Panc1 (cell line): ENCODE measurements at regions not wholly inside any gene's neighbourhood (a gene's known extent, or its start where the extent isn't known, plus 50 kb on each side); places are given as distances from the start of the nearest gene placed in this dataset.

Experiments used
- ATAC-seq: fragments of 200-7000 bp; cut with Tn5 transposase; 2 replicates; pipeline ENCODE4 v1.9.1; 2020; ENCODE audit warnings: mild to moderate bottlenecking, moderate library complexity
- BruUV-seq: library from RNA; stranded (reverse); fragments of 400-500 nt; replicated peaks from 2 replicates; lab custom pipeline; 2021; lab: Mats Ljungman, UMichigan
- CTCF ChIA-PET: fragments of 300-600 bp; sonication (Branson Sonifier 250); formaldehyde crosslinking; loops from one replicate; lab custom pipeline; 2022; ENCODE audit warnings: antibody characterized with exemption; lab: Charles Lee
- POLR2A ChIA-PET: fragments of 300-600 bp; sonication (Branson Sonifier 250); formaldehyde crosslinking; loops from one replicate; lab custom pipeline; 2022; ENCODE audit warnings: antibody characterized with exemption; lab: Charles Lee
- DNase-seq: peaks from one replicate; pipeline ENCODE4 v3.0.0-alpha.2; 2010; ENCODE audit warnings: low read depth, low spot score
- H3K27ac ChIP-seq: 2 replicates; pipeline ENCODE4 v1.5.1; 2011; ENCODE audit warnings: mild to moderate bottlenecking, low read length, inconsistent platforms
- H3K27me3 ChIP-seq: fragments of 200-500 bp; sonication (Bioruptor generic); 2 replicates; pipeline ENCODE4 v1.6.0; 2014; ENCODE audit warnings: low read length, inconsistent platforms; ENCODE audit not compliant: control insufficient read depth, insufficient read depth
- H3K36me3 ChIP-seq: fragments of 200-500 bp; sonication (Bioruptor generic); 2 replicates; pipeline ENCODE4 v1.5.1; 2014; ENCODE audit warnings: inconsistent platforms, mild to moderate bottlenecking, low read length, moderate library complexity; ENCODE audit not compliant: control insufficient read depth, insufficient read depth
- H3K4me1 ChIP-seq: 2 replicates; pipeline ENCODE4 v1.5.1; 2011; ENCODE audit warnings: inconsistent platforms, mild to moderate bottlenecking, low read length, moderate library complexity; ENCODE audit not compliant: control insufficient read depth, insufficient read depth
- H3K4me3 ChIP-seq, 2 experiments: 2 replicates each; pipeline ENCODE4 v1.5.1; 2011 to 2012; ENCODE audit warnings: low read depth in 2 of 2, low read length in 2 of 2, mild to moderate bottlenecking in 2 of 2, inconsistent platforms in 1 of 2, moderate library complexity in 1 of 2
- H3K9me3 ChIP-seq: fragments of 200-500 bp; sonication (Bioruptor generic); 2 replicates; pipeline ENCODE4 v1.5.1; 2014; ENCODE audit warnings: low read depth, mild to moderate bottlenecking, inconsistent platforms, low read length, moderate library complexity; ENCODE audit not compliant: control insufficient read depth, insufficient read depth
- POLR2AphosphoS5 ChIP-seq: IDR thresholded peaks from 2 replicates; pipeline ENCODE4 v1.6.1; 2012; ENCODE audit warnings: mild to moderate bottlenecking, low read depth, low read length, moderate library complexity
- SIN3A ChIP-seq: IDR thresholded peaks from 2 replicates; pipeline ENCODE4 v1.6.1; 2012; ENCODE audit warnings: low read depth, mild to moderate bottlenecking, low read length, moderate library complexity, borderline replicate concordance; ENCODE audit not compliant: insufficient read depth
- TCF7L2 ChIP-seq: IDR thresholded peaks from 2 replicates; pipeline ENCODE4 v1.6.1; 2011; ENCODE audit warnings: mild to moderate bottlenecking, low read depth, low read length, inconsistent platforms
- in situ Hi-C: cut with HindIII; loops from 2 replicates; pipeline ENCODE4 v1.10.0; 2016; ENCODE audit warnings: low sequenced_read_pairs, low pct_unique_long_range_greater_than_20kb
- intact Hi-C: fragments of 100-400 bp; cut with micrococcal nuclease; formaldehyde crosslinking; loops from one replicate; pipeline ENCODE4 v1.10.0; 2022; ENCODE audit not compliant: unreplicated experiment
- TF ChIP-seq, protein P1 (sequence below): fragments of 450-650 bp; IDR thresholded peaks from 2 replicates; pipeline ENCODE4 v1.5.1; 2017; ENCODE audit warnings: mild to moderate bottlenecking
- TF ChIP-seq, protein P2 (sequence below), 2 experiments: IDR thresholded peaks; 2 replicates each; pipeline ENCODE4 v1.6.1; 2011 to 2012; ENCODE audit warnings: low read depth in 2 of 2, control low read depth in 1 of 2, low read length in 1 of 2, mild to moderate bottlenecking in 1 of 2, moderate library complexity in 1 of 2; ENCODE audit not compliant: insufficient read depth in 1 of 2

DNA sequence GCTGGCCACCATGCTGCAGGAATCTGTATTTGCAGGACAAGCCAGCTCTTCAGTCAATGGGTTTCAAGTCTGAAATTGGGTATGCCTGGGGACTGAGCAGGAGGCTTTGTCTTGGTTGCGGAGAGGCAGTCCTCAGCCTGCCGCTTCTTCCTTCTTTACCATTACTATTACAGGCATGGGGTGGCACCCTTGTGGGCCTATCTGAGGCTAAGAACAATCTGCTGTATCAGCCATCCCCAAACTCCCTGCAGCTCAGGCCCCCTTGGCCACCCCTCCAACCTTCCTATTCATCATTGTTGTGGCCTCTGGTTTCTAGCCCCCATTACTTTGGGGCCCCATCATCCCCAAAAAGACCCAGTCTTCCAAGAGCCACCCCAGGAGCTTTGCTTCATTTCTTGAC is 289.2 kb upstream of the FOXQ1 start:
- DNase-seq, result no peak
- H3K27me3 ChIP-seq, result no peaks in the 10 kb centered on the region
- no peaks in the 10 kb centered on the region for H3K9me3 ChIP-seq
- BruUV-seq, result no TSS peak
- TF ChIP-seq, protein P1, sequence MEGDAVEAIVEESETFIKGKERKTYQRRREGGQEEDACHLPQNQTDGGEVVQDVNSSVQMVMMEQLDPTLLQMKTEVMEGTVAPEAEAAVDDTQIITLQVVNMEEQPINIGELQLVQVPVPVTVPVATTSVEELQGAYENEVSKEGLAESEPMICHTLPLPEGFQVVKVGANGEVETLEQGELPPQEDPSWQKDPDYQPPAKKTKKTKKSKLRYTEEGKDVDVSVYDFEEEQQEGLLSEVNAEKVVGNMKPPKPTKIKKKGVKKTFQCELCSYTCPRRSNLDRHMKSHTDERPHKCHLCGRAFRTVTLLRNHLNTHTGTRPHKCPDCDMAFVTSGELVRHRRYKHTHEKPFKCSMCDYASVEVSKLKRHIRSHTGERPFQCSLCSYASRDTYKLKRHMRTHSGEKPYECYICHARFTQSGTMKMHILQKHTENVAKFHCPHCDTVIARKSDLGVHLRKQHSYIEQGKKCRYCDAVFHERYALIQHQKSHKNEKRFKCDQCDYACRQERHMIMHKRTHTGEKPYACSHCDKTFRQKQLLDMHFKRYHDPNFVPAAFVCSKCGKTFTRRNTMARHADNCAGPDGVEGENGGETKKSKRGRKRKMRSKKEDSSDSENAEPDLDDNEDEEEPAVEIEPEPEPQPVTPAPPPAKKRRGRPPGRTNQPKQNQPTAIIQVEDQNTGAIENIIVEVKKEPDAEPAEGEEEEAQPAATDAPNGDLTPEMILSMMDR, result no peak
- TF ChIP-seq, protein P2, sequence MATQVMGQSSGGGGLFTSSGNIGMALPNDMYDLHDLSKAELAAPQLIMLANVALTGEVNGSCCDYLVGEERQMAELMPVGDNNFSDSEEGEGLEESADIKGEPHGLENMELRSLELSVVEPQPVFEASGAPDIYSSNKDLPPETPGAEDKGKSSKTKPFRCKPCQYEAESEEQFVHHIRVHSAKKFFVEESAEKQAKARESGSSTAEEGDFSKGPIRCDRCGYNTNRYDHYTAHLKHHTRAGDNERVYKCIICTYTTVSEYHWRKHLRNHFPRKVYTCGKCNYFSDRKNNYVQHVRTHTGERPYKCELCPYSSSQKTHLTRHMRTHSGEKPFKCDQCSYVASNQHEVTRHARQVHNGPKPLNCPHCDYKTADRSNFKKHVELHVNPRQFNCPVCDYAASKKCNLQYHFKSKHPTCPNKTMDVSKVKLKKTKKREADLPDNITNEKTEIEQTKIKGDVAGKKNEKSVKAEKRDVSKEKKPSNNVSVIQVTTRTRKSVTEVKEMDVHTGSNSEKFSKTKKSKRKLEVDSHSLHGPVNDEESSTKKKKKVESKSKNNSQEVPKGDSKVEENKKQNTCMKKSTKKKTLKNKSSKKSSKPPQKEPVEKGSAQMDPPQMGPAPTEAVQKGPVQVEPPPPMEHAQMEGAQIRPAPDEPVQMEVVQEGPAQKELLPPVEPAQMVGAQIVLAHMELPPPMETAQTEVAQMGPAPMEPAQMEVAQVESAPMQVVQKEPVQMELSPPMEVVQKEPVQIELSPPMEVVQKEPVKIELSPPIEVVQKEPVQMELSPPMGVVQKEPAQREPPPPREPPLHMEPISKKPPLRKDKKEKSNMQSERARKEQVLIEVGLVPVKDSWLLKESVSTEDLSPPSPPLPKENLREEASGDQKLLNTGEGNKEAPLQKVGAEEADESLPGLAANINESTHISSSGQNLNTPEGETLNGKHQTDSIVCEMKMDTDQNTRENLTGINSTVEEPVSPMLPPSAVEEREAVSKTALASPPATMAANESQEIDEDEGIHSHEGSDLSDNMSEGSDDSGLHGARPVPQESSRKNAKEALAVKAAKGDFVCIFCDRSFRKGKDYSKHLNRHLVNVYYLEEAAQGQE (IDR thresholded peaks at IDR 0.05; ENCODE audit: insufficient read depth in 1 of 2, low read depth in 2 of 2, low read length in 1 of 2), result no peak
- TF ChIP-seq POLR2AphosphoS5, result no peak
- no peak for TF ChIP-seq TCF7L2
- TF ChIP-seq SIN3A, result no peak
- H3K36me3 ChIP-seq, result no peaks in the 10 kb centered on the region
- no peak for ATAC-seq
- intact Hi-C loops (no loop called here), in situ Hi-C loops (no loop called here)
- ChIA-PET CTCF (no interaction called here), POLR2A (no interaction called here)
- peaks cover 7% of the 10 kb centered on the region; the same call in 1 of the 2 replicates for H3K4me1 ChIP-seq
- no peak overlapping the region for H3K4me3 ChIP-seq
- H3K27ac ChIP-seq, result no peak overlapping the region

DNA sequence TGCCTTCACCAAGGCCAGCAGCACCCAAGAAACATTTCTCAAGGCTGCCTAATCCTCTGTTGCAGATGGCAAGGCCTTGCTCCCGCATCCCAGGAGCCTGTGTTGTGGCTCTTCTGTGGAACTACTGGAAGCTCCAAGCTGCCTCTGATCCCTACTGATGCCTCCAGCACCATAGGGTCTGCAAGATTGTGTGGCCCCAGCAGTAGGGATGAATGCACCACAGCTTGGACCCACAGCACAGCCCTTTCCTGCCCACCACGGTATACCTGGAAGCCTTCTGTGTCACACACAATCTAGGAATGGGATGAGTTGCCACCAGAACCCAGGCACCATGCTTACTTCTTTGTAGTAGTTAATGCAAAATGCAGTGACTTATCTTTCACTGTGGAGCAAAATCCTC is 291.1 kb upstream of the FOXQ1 start:
- DNase-seq (no peak), ATAC-seq (no peak)
- Histone ChIP-seq H3K4me1 (peaks cover 11% of the 10 kb centered on the region; the same call in 1 of the 2 replicates), H3K36me3 (no peaks in the 10 kb centered on the region), H3K9me3 (no peaks in the 10 kb centered on the region), H3K27me3 (no peaks in the 10 kb centered on the region), H3K4me3 (no peak overlapping the region), H3K27ac (no peak overlapping the region)
- POLR2A ChIA-PET, result no interaction called here
- in situ Hi-C loops, result no loop called here
- CTCF ChIA-PET, result no interaction called here
- BruUV-seq, result no TSS peak
- intact Hi-C loops, result no loop called here
- TF ChIP-seq, protein P2 (IDR thresholded peaks at IDR 0.05; ENCODE audit: insufficient read depth in 1 of 2, low read depth in 2 of 2, low read length in 1 of 2), result no peak
